H1 (cell line): ENCODE measurements at regions not wholly inside any gene's neighbourhood (a gene's known extent, or its start where the extent isn't known, plus 50 kb on each side); places are given as distances from the start of the nearest gene placed in this dataset.

ENCODE experiments used
- CTCF ChIA-PET: fragments of 300-600 bp; sonication (Branson Sonifier 250); formaldehyde crosslinking; loops from one replicate; lab custom pipeline; 2021; ENCODE audit not compliant: partially characterized antibody; lab: Charles Lee
- POLR2A ChIA-PET: fragments of 300-600 bp; sonication (Branson Sonifier 250); formaldehyde crosslinking; loops from one replicate; lab custom pipeline; 2021; ENCODE audit warnings: inconsistent platforms; ENCODE audit not compliant: partially characterized antibody; lab: Charles Lee
- DNase-seq, 2 experiments: peaks; one replicate each; pipeline versions ENCODE4 v3.0.0 to v3.0.0-alpha.2; 2010 to 2022; ENCODE audit warnings: low spot score in 2 of 2, low read depth in 1 of 2, mixed read lengths in 1 of 2
- FAIRE-seq: peaks from 2 replicates; lab custom pipeline; 2011; peaks lifted over from hg19 to GRCh38; lab: Jason Lieb, UNC
- H2AFZ ChIP-seq: 2 replicates; pipeline ENCODE4 v1.8.1; 2012; ENCODE audit warnings: low read length, inconsistent platforms
- H2AK5ac ChIP-seq: 2 replicates; pipeline ENCODE4 v1.6.1; 2013; ENCODE audit warnings: low read depth, low read length
- H2BK120ac ChIP-seq: replicated peaks from 2 replicates; pipeline ENCODE3; 2013; ENCODE audit warnings: low read depth, low read length, inconsistent platforms
- H2BK12ac ChIP-seq: 2 replicates; pipeline ENCODE4 v1.6.1; 2013; ENCODE audit warnings: low read depth, low read length
- H2BK15ac ChIP-seq: 2 replicates; pipeline ENCODE4 v1.6.1; 2013; ENCODE audit warnings: low read length
- H2BK20ac ChIP-seq: 2 replicates; pipeline ENCODE4 v1.6.1; 2013; ENCODE audit warnings: low read length
- H2BK5ac ChIP-seq: 2 replicates; pipeline ENCODE4 v1.6.1; 2013; ENCODE audit warnings: low read depth, low read length
- H3K14ac ChIP-seq: 2 replicates; pipeline ENCODE4 v1.6.1; 2013; ENCODE audit warnings: inconsistent platforms; ENCODE audit not compliant: insufficient read length
- H3K18ac ChIP-seq: 2 replicates; pipeline ENCODE4 v1.6.1; 2013; ENCODE audit warnings: low read length; ENCODE audit errors: extremely low read depth
- H3K23ac ChIP-seq: 2 replicates; pipeline ENCODE4 v1.6.1; 2013; ENCODE audit warnings: inconsistent platforms; ENCODE audit not compliant: insufficient read length
- H3K23me2 ChIP-seq: 2 replicates; pipeline ENCODE4 v1.6.1; 2013; ENCODE audit warnings: low read depth, low read length
- H3K27ac ChIP-seq: 2 replicates; pipeline ENCODE4 v1.6.1; 2011; ENCODE audit warnings: low read depth, low read length, inconsistent platforms
- H3K27me3 ChIP-seq, 4 experiments: replicated peaks in 1 of 4; 1 replicate in 1 of 4; 2 replicates in 3 of 4; pipeline versions ENCODE4 v1.6.1 to v1.8.1; 2011 to 2013; ENCODE audit warnings: low read length in 3 of 4, mild to moderate bottlenecking in 3 of 4, inconsistent platforms in 2 of 4, mixed read lengths in 2 of 4, moderate library complexity in 1 of 4; ENCODE audit not compliant: control insufficient read depth in 3 of 4, insufficient read depth in 3 of 4; ENCODE audit errors: extremely low read depth in 1 of 4
- H3K36me3 ChIP-seq, 4 experiments: 2 replicates each; pipeline versions ENCODE4 v1.6.1 to v1.8.1; 2011 to 2013; ENCODE audit warnings: mild to moderate bottlenecking in 4 of 4, low read length in 3 of 4, moderate library complexity in 2 of 4, control low read depth in 1 of 4, inconsistent platforms in 1 of 4; ENCODE audit not compliant: insufficient read depth in 4 of 4, control insufficient read depth in 2 of 4
- H3K4ac ChIP-seq: replicated peaks from 2 replicates; pipeline ENCODE3; 2013; ENCODE audit warnings: low read length, low read depth, mixed read lengths, inconsistent platforms; ENCODE audit not compliant: insufficient read length
- H3K4me1 ChIP-seq, 4 experiments: replicated peaks in 1 of 4; 1 replicate in 1 of 4; 2 replicates in 3 of 4; pipeline versions ENCODE4 v1.6.1 to v1.8.1; 2011 to 2013; ENCODE audit warnings: low read length in 3 of 4, inconsistent platforms in 2 of 4, mixed read lengths in 1 of 4; ENCODE audit not compliant: insufficient read depth in 4 of 4, control insufficient read depth in 3 of 4
- H3K4me2 ChIP-seq, 2 experiments: 2 replicates each; pipeline versions ENCODE4 v1.6.1 to v1.8.1; 2011 to 2013; ENCODE audit warnings: low read depth in 2 of 2, low read length in 2 of 2, control low read depth in 1 of 2, inconsistent platforms in 1 of 2, mild to moderate bottlenecking in 1 of 2; ENCODE audit not compliant: insufficient read depth in 1 of 2
- H3K4me3 ChIP-seq, 4 experiments: fragments of 200-600, 300-600 bp in 1 of 4; sonication (generic), shearing (Covaris generic), sonication (Bioruptor Twin) in 1 of 4; 2 replicates each; pipeline versions ENCODE4 v1.5.1 to v1.8.1; 2011 to 2016; ENCODE audit warnings: low read length in 4 of 4, low read depth in 3 of 4, control low read depth in 2 of 4, inconsistent platforms in 2 of 4, mild to moderate bottlenecking in 2 of 4, mixed read lengths in 1 of 4, moderate library complexity in 1 of 4; ENCODE audit not compliant: insufficient read depth in 2 of 4; ENCODE audit errors: extremely low read depth in 1 of 4
- H3K56ac ChIP-seq: replicated peaks from 2 replicates; pipeline ENCODE3; 2013; ENCODE audit warnings: low read depth, mild to moderate bottlenecking, mixed read lengths, low read length, inconsistent platforms; ENCODE audit not compliant: insufficient read length
- H3K79me1 ChIP-seq: 2 replicates; pipeline ENCODE4 v1.6.1; 2013; ENCODE audit warnings: low read depth, low read length, control low read depth
- H3K79me2 ChIP-seq, 2 experiments: 2 replicates each; pipeline versions ENCODE4 v1.6.1 to v1.8.1; 2012 to 2013; ENCODE audit warnings: low read length in 2 of 2, mild to moderate bottlenecking in 2 of 2, inconsistent platforms in 1 of 2; ENCODE audit not compliant: insufficient read depth in 2 of 2, control insufficient read depth in 1 of 2
- H3K9ac ChIP-seq, 4 experiments: replicated peaks in 1 of 4; 1 replicate in 1 of 4; 2 replicates in 3 of 4; pipeline versions ENCODE4 v1.6.1 to v1.8.1; 2011 to 2013; ENCODE audit warnings: low read depth in 3 of 4, low read length in 3 of 4, control low read depth in 2 of 4, mild to moderate bottlenecking in 2 of 4, moderate library complexity in 2 of 4, inconsistent platforms in 1 of 4; ENCODE audit errors: extremely low read depth in 1 of 4
- H3K9me3 ChIP-seq, 2 experiments: 2 replicates each; pipeline versions ENCODE4 v1.6.1 to v1.8.1; 2012 to 2013; ENCODE audit warnings: mild to moderate bottlenecking in 2 of 2, moderate library complexity in 2 of 2, control low read depth in 1 of 2, inconsistent platforms in 1 of 2, low read depth in 1 of 2, low read length in 1 of 2, mixed read lengths in 1 of 2; ENCODE audit not compliant: insufficient read depth in 2 of 2
- H4K20me1 ChIP-seq, 2 experiments: replicated peaks in 1 of 2; 2 replicates each; pipeline versions ENCODE3 to v1.8.1; 2011 to 2013; ENCODE audit warnings: inconsistent platforms in 2 of 2, low read length in 2 of 2, mild to moderate bottlenecking in 1 of 2; ENCODE audit not compliant: insufficient read depth in 2 of 2, control insufficient read depth in 1 of 2
- H4K5ac ChIP-seq: 2 replicates; pipeline ENCODE4 v1.6.1; 2013; ENCODE audit warnings: low read length, low read depth, mixed read lengths, inconsistent platforms; ENCODE audit not compliant: insufficient read length
- H4K8ac ChIP-seq: 2 replicates; pipeline ENCODE4 v1.8.0; 2013; ENCODE audit warnings: mild to moderate bottlenecking, moderate library complexity, low read length, inconsistent platforms; ENCODE audit not compliant: insufficient read depth; ENCODE audit errors: extremely low read depth
- H4K91ac ChIP-seq: replicated peaks from 2 replicates; pipeline ENCODE3; 2013; ENCODE audit warnings: low read length, mixed read lengths, inconsistent platforms; ENCODE audit not compliant: insufficient read length
- ATF3 ChIP-seq: IDR thresholded peaks from 2 replicates; pipeline ENCODE4 v1.6.1; 2011; ENCODE audit warnings: low read depth, mild to moderate bottlenecking, low read length; ENCODE audit not compliant: insufficient read depth
- KDM4A ChIP-seq: IDR thresholded peaks from one replicate; pipeline ENCODE4 v1.7.1; 2012; ENCODE audit warnings: low read depth, mild to moderate bottlenecking, moderate library complexity, low read length, inconsistent platforms; ENCODE audit not compliant: severe bottlenecking
- SP1 ChIP-seq: IDR thresholded peaks from 2 replicates; pipeline ENCODE4 v1.6.1; 2011; ENCODE audit warnings: low read depth, low read length
- SUZ12 ChIP-seq: fragments of 200-600 bp; sonication (generic); IDR thresholded peaks from 2 replicates; pipeline ENCODE4 v1.6.1; 2012; ENCODE audit warnings: mild to moderate bottlenecking, inconsistent platforms, low read length, moderate library complexity, mixed read lengths
- WGBS, 2 experiments: shearing (Covaris generic) in 1 of 2; methylation state at CpG; one replicate each; pipeline versions ENCODE4 v1.1.6 to v1.1.7; 2013 to 2015; ENCODE audit warnings: low lambda C conversion rate in 2 of 2, mixed read lengths in 2 of 2, inconsistent platforms in 1 of 2, low coverage in 1 of 2, missing lambda C conversion rate in 1 of 2; ENCODE audit not compliant: insufficient replicate concordance in 2 of 2, insufficient coverage in 1 of 2, insufficient read length in 1 of 2; ENCODE audit errors: extremely low coverage in 1 of 2, missing lambda C conversion rate in 1 of 2; 5-methylcytosine and 5-hydroxymethylcytosine counted together

GRCh38 chr2:10197697-10198076 is 75.1 kb downstream of the RRM2 start:
- H2AK5ac ChIP-seq: no peak overlapping the region
- no peak overlapping the region for H3K23ac ChIP-seq
- H3K36me3 ChIP-seq: no peaks in the 10 kb centered on the region
- no peak overlapping the region for H2BK12ac ChIP-seq
- H3K56ac ChIP-seq: no peak overlapping the region
- H4K91ac ChIP-seq: no peak overlapping the region
- H3K9ac ChIP-seq: no peak overlapping the region
- no peak overlapping the region for H3K18ac ChIP-seq
- no peak overlapping the region for H3K4ac ChIP-seq
- H2BK20ac ChIP-seq: no peak overlapping the region
- H2AFZ ChIP-seq: no peak overlapping the region
- H2BK5ac ChIP-seq: no peak overlapping the region
- no peak overlapping the region for H3K4me2 ChIP-seq
- H3K79me2 ChIP-seq: no peaks in the 10 kb centered on the region
- WGBS, 2 experiments: 92% methylated on average over 5 of the region's 5 CpGs; no CpG with 5 or more reads in 1 of the 2 experiments
- no peaks in the 10 kb centered on the region for H3K79me1 ChIP-seq
- no peak overlapping the region for H3K4me3 ChIP-seq
- peaks cover 0 to 1% of the 10 kb centered on the region in 2 experiments for H4K20me1 ChIP-seq
- H3K27me3 ChIP-seq: no peaks in the 10 kb centered on the region
- TF ChIP-seq SP1 (no peak), ATF3 (no peak), SUZ12 (no peak), KDM4A (no peak)
- H4K5ac ChIP-seq: no peak overlapping the region
- H2BK120ac ChIP-seq: no peak overlapping the region
- peaks cover 10 to 12% of the 10 kb centered on the region in 2 experiments for H3K9me3 ChIP-seq
- H4K8ac ChIP-seq: no peak overlapping the region
- no peaks in the 10 kb centered on the region for H3K23me2 ChIP-seq
- FAIRE-seq: no peak
- no peaks in the 10 kb centered on the region for H3K4me1 ChIP-seq
- no peak overlapping the region for H3K14ac ChIP-seq
- CTCF ChIA-PET: interaction anchor here (0.6 kb wide), 1 partner anchor 31 kb away, joined by 4 read pairs; no protein-coding TSS in a partner anchor
- H2BK15ac ChIP-seq: no peak overlapping the region
- no peak overlapping the region for H3K27ac ChIP-seq
- POLR2A ChIA-PET: no interaction called here
- DNase-seq: no peak
